ENCODE measurements at regions not wholly inside any gene's neighbourhood (a gene's known extent, or its start where the extent isn't known, plus 50 kb on each side); places are given as distances from the start of the nearest gene placed in this dataset.
A peak's percentile ranks its signal among the peaks of the same experiment; 100 is the strongest.

- Histone ChIP-seq H3K4me2 (ENCODE audit: low read length, poor library complexity, severe bottlenecking) (no peak overlapping the region), H4K8ac (ENCODE audit: low read length) (no peak overlapping the region), H3K4ac (ENCODE audit: low read depth in 1 of 2, low read length in 2 of 2) (no peak overlapping the region), H3K79me1 (replicated peaks; ENCODE audit: low read length, poor library complexity, severe bottlenecking) (no peaks in the 10 kb centered on the region), H3K4me3 (ENCODE audit: insufficient read depth in 1 of 2, low read depth in 1 of 2, low read length in 2 of 2) (no peak overlapping the region), H3K18ac (ENCODE audit: low read depth in 1 of 2, low read length in 2 of 2) (no peak overlapping the region), H3K14ac (ENCODE audit: low read length in 2 of 2) (no peak overlapping the region), H3K27me3 (ENCODE audit: control insufficient read depth in 1 of 2, insufficient read depth in 1 of 2, low read length in 2 of 2) (no peaks in the 10 kb centered on the region), H3K36me3 (ENCODE audit: control insufficient read depth in 1 of 2, insufficient read depth in 2 of 2, low read depth in 1 of 2, low read length in 2 of 2) (no peaks in the 10 kb centered on the region), H3K23ac (ENCODE audit: low read length in 2 of 2) (no peak overlapping the region), H3K4me1 (ENCODE audit: control insufficient read depth, insufficient read depth, low read depth, low read length) (no peaks in the 10 kb centered on the region), H2AK5ac (ENCODE audit: low read length, severe bottlenecking) (no peak overlapping the region), H2AFZ (ENCODE audit: low read depth, low read length) (no peak overlapping the region), H3K27ac (ENCODE audit: low read length, poor library complexity, severe bottlenecking) (no peak overlapping the region), H2BK5ac (ENCODE audit: low read depth, low read length, poor library complexity, severe bottlenecking) (no peak overlapping the region), H2BK12ac (ENCODE audit: low read length in 2 of 2) (no peak overlapping the region), H3K9ac (ENCODE audit: low read length) (no peak overlapping the region), H4K91ac (ENCODE audit: low read length) (no peak overlapping the region), H2BK120ac (ENCODE audit: low read depth, low read length) (no peak overlapping the region), H2BK15ac (ENCODE audit: low read depth, poor library complexity, severe bottlenecking) (no peak overlapping the region), H3K9me3 (ENCODE audit: control insufficient read depth, low read length) (no peaks in the 10 kb centered on the region)
- DNase-seq: no peak
- 94% methylated on average over 2 of the region's 2 CpGs for WGBS
Observed at GRCh38 chr3:167918686-167919085, 177.0 kb downstream of the GOLIM4 start.

- Histone ChIP-seq H2BK12ac (ENCODE audit: low read length in 2 of 2) (no peak overlapping the region), H3K9ac (ENCODE audit: low read length) (no peak overlapping the region), H3K27ac (ENCODE audit: low read length, poor library complexity, severe bottlenecking) (no peak overlapping the region), H3K79me1 (replicated peaks; ENCODE audit: low read length, poor library complexity, severe bottlenecking) (no peaks in the 10 kb centered on the region), H3K4me3 (ENCODE audit: insufficient read depth in 1 of 2, low read depth in 1 of 2, low read length in 2 of 2) (no peak overlapping the region), H2BK15ac (ENCODE audit: low read depth, poor library complexity, severe bottlenecking) (no peak overlapping the region), H3K4me1 (ENCODE audit: control insufficient read depth, insufficient read depth, low read depth, low read length) (no peaks in the 10 kb centered on the region), H3K23ac (ENCODE audit: low read length in 2 of 2) (no peak overlapping the region), H3K36me3 (ENCODE audit: control insufficient read depth in 1 of 2, insufficient read depth in 2 of 2, low read depth in 1 of 2, low read length in 2 of 2) (no peaks in the 10 kb centered on the region), H2AK5ac (ENCODE audit: low read length, severe bottlenecking) (no peak overlapping the region), H3K4me2 (ENCODE audit: low read length, poor library complexity, severe bottlenecking) (no peak overlapping the region), H3K18ac (ENCODE audit: low read depth in 1 of 2, low read length in 2 of 2) (no peak overlapping the region), H3K27me3 (ENCODE audit: control insufficient read depth in 1 of 2, insufficient read depth in 1 of 2, low read length in 2 of 2) (no peaks in the 10 kb centered on the region), H2AFZ (ENCODE audit: low read depth, low read length) (no peak overlapping the region), H3K14ac (ENCODE audit: low read length in 2 of 2) (no peak overlapping the region), H2BK5ac (ENCODE audit: low read depth, low read length, poor library complexity, severe bottlenecking) (no peak overlapping the region), H4K91ac (ENCODE audit: low read length) (no peak overlapping the region), H4K8ac (ENCODE audit: low read length) (no peak overlapping the region), H3K4ac (ENCODE audit: low read depth in 1 of 2, low read length in 2 of 2) (no peak overlapping the region), H3K9me3 (ENCODE audit: control insufficient read depth, low read length) (no peaks in the 10 kb centered on the region), H2BK120ac (ENCODE audit: low read depth, low read length) (no peak overlapping the region)
- WGBS: 86% methylated on average over 2 of the region's 4 CpGs
- DNase-seq: no peak
Observed at GRCh38 chr3:167918008-167918596, 177.6 kb downstream of the GOLIM4 start.

- Histone ChIP-seq H2BK15ac (ENCODE audit: low read depth, poor library complexity, severe bottlenecking) (no peak overlapping the region), H3K4me2 (ENCODE audit: low read length, poor library complexity, severe bottlenecking) (peak overlapping the region; percentile 34), H2AK5ac (ENCODE audit: low read length, severe bottlenecking) (no peak overlapping the region), H2BK5ac (ENCODE audit: low read depth, low read length, poor library complexity, severe bottlenecking) (no peak overlapping the region), H3K18ac (ENCODE audit: low read depth in 1 of 2, low read length in 2 of 2) (no peak overlapping the region), H4K91ac (ENCODE audit: low read length) (no peak overlapping the region), H3K27ac (ENCODE audit: low read length, poor library complexity, severe bottlenecking) (no peak overlapping the region), H3K4ac (ENCODE audit: low read depth in 1 of 2, low read length in 2 of 2) (no peak overlapping the region), H2BK12ac (ENCODE audit: low read length in 2 of 2) (no peak overlapping the region), H3K27me3 (ENCODE audit: control insufficient read depth in 1 of 2, insufficient read depth in 1 of 2, low read length in 2 of 2) (peaks cover 0 to 9% of the 10 kb centered on the region in 2 experiments), H2BK120ac (ENCODE audit: low read depth, low read length) (no peak overlapping the region), H3K9me3 (ENCODE audit: control insufficient read depth, low read length) (no peaks in the 10 kb centered on the region), H3K23ac (ENCODE audit: low read length in 2 of 2) (no peak overlapping the region), H2AFZ (ENCODE audit: low read depth, low read length) (no peak overlapping the region), H3K14ac (ENCODE audit: low read length in 2 of 2) (no peak overlapping the region), H3K79me1 (replicated peaks; ENCODE audit: low read length, poor library complexity, severe bottlenecking) (no peaks in the 10 kb centered on the region), H4K8ac (ENCODE audit: low read length) (no peak overlapping the region), H3K4me1 (ENCODE audit: control insufficient read depth, insufficient read depth, low read depth, low read length) (no peaks in the 10 kb centered on the region), H3K9ac (ENCODE audit: low read length) (peak overlapping the region; percentile 61), H3K36me3 (ENCODE audit: control insufficient read depth in 1 of 2, insufficient read depth in 2 of 2, low read depth in 1 of 2, low read length in 2 of 2) (no peaks in the 10 kb centered on the region), H3K4me3 (ENCODE audit: insufficient read depth in 1 of 2, low read depth in 1 of 2, low read length in 2 of 2) (peak overlapping the region in 1 of 2 experiments; percentile 31)
- DNase-seq: peak; percentile 54
- 72% methylated on average over 2 of the region's 4 CpGs for WGBS
Observed at GRCh38 chr3:167913219-167913835, 177.8 kb downstream of the SERPINI1 start.

GRCh38 chr3:167909952-167910351 lies 174.4 kb downstream of the SERPINI1 start:
- H3K23ac ChIP-seq (ENCODE audit: low read length in 2 of 2): no peak overlapping the region
- 94% methylated on average over 6 of the region's 6 CpGs for WGBS
- no peak overlapping the region for H2BK15ac ChIP-seq (ENCODE audit: low read depth, poor library complexity, severe bottlenecking)
- H2BK5ac ChIP-seq (ENCODE audit: low read depth, low read length, poor library complexity, severe bottlenecking): no peak overlapping the region
- H2AK5ac ChIP-seq (ENCODE audit: low read length, severe bottlenecking): no peak overlapping the region
- no peak overlapping the region for H3K14ac ChIP-seq (ENCODE audit: low read length in 2 of 2)
- no peak overlapping the region for H3K27ac ChIP-seq (ENCODE audit: low read length, poor library complexity, severe bottlenecking)
- H3K4ac ChIP-seq (ENCODE audit: low read depth in 1 of 2, low read length in 2 of 2): no peak overlapping the region
- H3K4me1 ChIP-seq (ENCODE audit: control insufficient read depth, insufficient read depth, low read depth, low read length): no peaks in the 10 kb centered on the region
- DNase-seq: no peak
- H3K18ac ChIP-seq (ENCODE audit: low read depth in 1 of 2, low read length in 2 of 2): no peak overlapping the region
- no peak overlapping the region for H3K9ac ChIP-seq (ENCODE audit: low read length)
- no peak overlapping the region for H2BK120ac ChIP-seq (ENCODE audit: low read depth, low read length)
- H2BK12ac ChIP-seq (ENCODE audit: low read length in 2 of 2): no peak overlapping the region
- H4K8ac ChIP-seq (ENCODE audit: low read length): no peak overlapping the region
- no peaks in the 10 kb centered on the region for H3K79me1 ChIP-seq (replicated peaks; ENCODE audit: low read length, poor library complexity, severe bottlenecking)
- no peaks in the 10 kb centered on the region for H3K9me3 ChIP-seq (ENCODE audit: control insufficient read depth, low read length)
- H3K4me3 ChIP-seq (ENCODE audit: insufficient read depth in 1 of 2, low read depth in 1 of 2, low read length in 2 of 2): no peak overlapping the region
- no peaks in the 10 kb centered on the region for H3K36me3 ChIP-seq (ENCODE audit: control insufficient read depth in 1 of 2, insufficient read depth in 2 of 2, low read depth in 1 of 2, low read length in 2 of 2)
- no peak overlapping the region for H3K4me2 ChIP-seq (ENCODE audit: low read length, poor library complexity, severe bottlenecking)
- H2AFZ ChIP-seq (ENCODE audit: low read depth, low read length): no peak overlapping the region
- no peak overlapping the region for H4K91ac ChIP-seq (ENCODE audit: low read length)
- H3K27me3 ChIP-seq (ENCODE audit: control insufficient read depth in 1 of 2, insufficient read depth in 1 of 2, low read length in 2 of 2): peaks cover 0 to 9% of the 10 kb centered on the region in 2 experiments
